ENCODE measurements at regions not wholly inside any gene's neighbourhood (a gene's known extent, or its start where the extent isn't known, plus 50 kb on each side); places are given as distances from the start of the nearest gene placed in this dataset.

- no peak for TF ChIP-seq CTCF (IDR thresholded peaks at IDR 0.05)
- DNase-seq (ENCODE audit: low spot score), result no peak
- no peak overlapping the region for H3K27ac ChIP-seq
- no peak overlapping the region for H3K4me3 ChIP-seq
Observed at GRCh38 chr6:139482287-139482686, 107.8 kb upstream of the CITED2 start.

- Histone ChIP-seq H3K4me3 (no peak overlapping the region), H3K27ac (no peak overlapping the region)
- TF ChIP-seq CTCF (IDR thresholded peaks at IDR 0.05), result no peak
- no peak for DNase-seq (ENCODE audit: low spot score)
Observed at GRCh38 chr6:139480356-139481165, 106.1 kb upstream of the CITED2 start.

- H3K4me3 ChIP-seq, result no peak overlapping the region
- TF ChIP-seq CTCF (IDR thresholded peaks at IDR 0.05), result no peak
- DNase-seq (ENCODE audit: low spot score), result no peak
Observed at GRCh38 chr6:139479433-139480222, 105.2 kb upstream of the CITED2 start.

GRCh38 chr6:139475646-139476045 is 101.2 kb upstream of the CITED2 start:
- no peak overlapping the region for H3K27ac ChIP-seq
- no peak for DNase-seq (ENCODE audit: low spot score)
- H3K4me3 ChIP-seq, result no peak overlapping the region
- TF ChIP-seq CTCF (IDR thresholded peaks at IDR 0.05), result no peak

More at GRCh38 chr6:139479433-139480222, 105.2 kb upstream of the CITED2 start:
- H3K27ac ChIP-seq, result no peak overlapping the region

- no peak for DNase-seq (ENCODE audit: low spot score)
- Histone ChIP-seq H3K27ac (no peak overlapping the region), H3K4me3 (no peak overlapping the region)
- no peak for TF ChIP-seq CTCF (IDR thresholded peaks at IDR 0.05)
Observed at GRCh38 chr6:139475241-139475640, 100.8 kb upstream of the CITED2 start.

GRCh38 chr6:139474145-139475108 is 100.0 kb upstream of the CITED2 start:
- DNase-seq (ENCODE audit: low spot score), result no peak
- peak overlapping the region; percentile 17 for H3K4me3 ChIP-seq

More at GRCh38 chr6:139474145-139475108, 100.0 kb upstream of the CITED2 start:
- H3K27ac ChIP-seq, result peak overlapping the region in 1 of 2 donors; percentile 1
- TF ChIP-seq CTCF (IDR thresholded peaks at IDR 0.05), result no peak

All from coronary artery (tissue), 2 donors.